Endothelial cell of umbilical vein (primary cell): ENCODE measurements at regions not wholly inside any gene's neighbourhood (a gene's known extent, or its start where the extent isn't known, plus 50 kb on each side); places are given as distances from the start of the nearest gene placed in this dataset.

ENCODE experiments used
- CTCF ChIP-seq, 2 donors: IDR thresholded peaks; 1 replicate in 1 of 2; 2 replicates in 1 of 2; pipeline ENCODE4 v1.5.1; 2011; ENCODE audit warnings: low read length in 2 of 2, mild to moderate bottlenecking in 2 of 2, moderate library complexity in 2 of 2, control low read depth in 1 of 2, inconsistent platforms in 1 of 2, low read depth in 1 of 2; ENCODE audit not compliant: insufficient read depth in 1 of 2; ENCODE audit errors: extremely low read depth in 1 of 2
- EZH2 ChIP-seq: IDR thresholded peaks from 2 replicates; pipeline ENCODE4 v1.6.1; 2012; ENCODE audit warnings: borderline replicate concordance, low read depth, mild to moderate bottlenecking, moderate library complexity, low read length, inconsistent platforms; ENCODE audit not compliant: severe bottlenecking
- FOS ChIP-seq: IDR thresholded peaks from 2 replicates; pipeline ENCODE4 v1.6.1; 2011; ENCODE audit warnings: mild to moderate bottlenecking, low read length, moderate library complexity, borderline replicate concordance; ENCODE audit not compliant: insufficient read depth
- GATA2 ChIP-seq: IDR thresholded peaks from 2 replicates; pipeline ENCODE4 v1.7.0; 2011; ENCODE audit warnings: low read depth, mild to moderate bottlenecking, moderate library complexity, mixed read lengths, low read length; ENCODE audit not compliant: insufficient read length, insufficient read depth
- JUN ChIP-seq: IDR thresholded peaks from 2 replicates; pipeline ENCODE4 v1.6.1; 2011; ENCODE audit warnings: borderline replicate concordance, low read depth; ENCODE audit not compliant: insufficient read length, insufficient read depth
- MAX ChIP-seq: IDR thresholded peaks from 2 replicates; pipeline ENCODE4 v1.6.1; 2011; ENCODE audit not compliant: insufficient read depth, insufficient read length
- POLR2A ChIP-seq: IDR thresholded peaks from 2 replicates; pipeline ENCODE4 v1.6.1; 2012; ENCODE audit warnings: low read depth, mild to moderate bottlenecking, control low read depth, low read length

- TF ChIP-seq CTCF (IDR thresholded peaks at IDR 0.05; ENCODE audit: extremely low read depth in 1 of 2, insufficient read depth in 1 of 2, low read depth in 1 of 2, low read length in 2 of 2) (no peak), MAX (no peak), JUN (no peak), EZH2 (no peak), POLR2A (no peak), FOS (no peak), GATA2 (no peak)
Measured at GRCh38 chr18:56268952-56269351, 369.4 kb downstream of the TXNL1 start.
